ENCODE measurements at regions not wholly inside any gene's neighbourhood (a gene's known extent, or its start where the extent isn't known, plus 50 kb on each side); places are given as distances from the start of the nearest gene placed in this dataset.

- no peaks in the 10 kb centered on the region for H3K9me3 ChIP-seq (ENCODE audit: low read depth)
- H3K4me3 ChIP-seq = no peak overlapping the region
- no peak for TF ChIP-seq CTCF (IDR thresholded peaks at IDR 0.05; ENCODE audit: poor library complexity)
- TF ChIP-seq EZH2 (IDR thresholded peaks at IDR 0.05; ENCODE audit: borderline replicate concordance) = no peak
- TF ChIP-seq EZH2phosphoT487 (IDR thresholded peaks at IDR 0.05; ENCODE audit: low read depth, severe bottlenecking, unreplicated experiment) = no peak
- H3K27me3 ChIP-seq = peaks cover 3% of the 10 kb centered on the region
- no peaks in the 10 kb centered on the region for H3K36me3 ChIP-seq (replicated peaks; ENCODE audit: insufficient read depth, low read depth)
- H2AFZ ChIP-seq = no peak overlapping the region
- no peaks in the 10 kb centered on the region for H3K9me2 ChIP-seq (replicated peaks; ENCODE audit: insufficient read depth)
- 91% methylated on average over 6 of the region's 6 CpGs for WGBS (ENCODE audit: low lambda C conversion rate, missing lambda C conversion rate)
- no peaks in the 10 kb centered on the region for H3K4me1 ChIP-seq (ENCODE audit: insufficient read depth)
- H4K20me1 ChIP-seq (ENCODE audit: insufficient read depth, poor library complexity, severe bottlenecking) = no peaks in the 10 kb centered on the region
- no peak overlapping the region for H3K27ac ChIP-seq
- H3K4me2 ChIP-seq = no peak overlapping the region
- no peak for DNase-seq (ENCODE audit: low spot score)
- H3K79me2 ChIP-seq = no peaks in the 10 kb centered on the region
Measured at GRCh38 chr15:91384189-91384730, 284.2 kb downstream of the SV2B start.

GRCh38 chr15:91385311-91385710 lies 285.3 kb downstream of the SV2B start:
- Histone ChIP-seq H3K27me3 (peaks cover 3% of the 10 kb centered on the region), H3K27ac (no peak overlapping the region), H3K4me2 (no peak overlapping the region), H4K20me1 (ENCODE audit: insufficient read depth, poor library complexity, severe bottlenecking) (no peaks in the 10 kb centered on the region), H3K9me2 (replicated peaks; ENCODE audit: insufficient read depth) (no peaks in the 10 kb centered on the region), H3K79me2 (no peaks in the 10 kb centered on the region), H3K4me1 (ENCODE audit: insufficient read depth) (no peaks in the 10 kb centered on the region), H3K36me3 (replicated peaks; ENCODE audit: insufficient read depth, low read depth) (no peaks in the 10 kb centered on the region), H2AFZ (no peak overlapping the region), H3K4me3 (no peak overlapping the region), H3K9me3 (ENCODE audit: low read depth) (no peaks in the 10 kb centered on the region)
- WGBS (ENCODE audit: low lambda C conversion rate, missing lambda C conversion rate) = 44% methylated on average over 1 of the region's 1 CpG
- DNase-seq (ENCODE audit: low spot score) = no peak
- TF ChIP-seq EZH2phosphoT487 (IDR thresholded peaks at IDR 0.05; ENCODE audit: low read depth, severe bottlenecking, unreplicated experiment) (no peak), EZH2 (IDR thresholded peaks at IDR 0.05; ENCODE audit: borderline replicate concordance) (no peak), CTCF (IDR thresholded peaks at IDR 0.05; ENCODE audit: poor library complexity) (no peak)

DNA sequence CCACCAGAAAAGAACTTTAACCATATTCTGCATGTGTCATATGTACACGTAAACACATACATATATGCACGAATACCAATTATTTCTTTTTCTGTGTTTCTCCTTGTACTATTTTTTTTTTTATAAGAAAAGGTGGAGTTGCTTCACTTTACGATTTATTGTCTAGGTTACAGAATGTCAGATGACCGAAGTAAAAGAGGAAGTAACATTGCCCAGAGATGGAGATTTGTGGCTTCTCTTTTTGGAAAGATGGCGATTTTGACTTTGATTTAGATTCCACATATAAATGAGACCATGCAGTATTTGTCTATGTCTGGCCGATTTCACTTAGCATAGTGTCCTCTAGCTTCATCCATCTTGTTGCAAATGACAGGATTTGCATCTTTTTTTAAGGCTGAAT lies 293.1 kb downstream of the SV2B start:
- H2AFZ ChIP-seq = no peak overlapping the region
- DNase-seq (ENCODE audit: low spot score) = no peak
- H3K27me3 ChIP-seq = no peaks in the 10 kb centered on the region
- no peak overlapping the region for H3K4me3 ChIP-seq
- H3K9me3 ChIP-seq (ENCODE audit: low read depth) = no peaks in the 10 kb centered on the region
- no peaks in the 10 kb centered on the region for H3K4me1 ChIP-seq (ENCODE audit: insufficient read depth)
- no peaks in the 10 kb centered on the region for H4K20me1 ChIP-seq (ENCODE audit: insufficient read depth, poor library complexity, severe bottlenecking)
- no peak overlapping the region for H3K4me2 ChIP-seq
- H3K79me2 ChIP-seq = no peaks in the 10 kb centered on the region
- no peaks in the 10 kb centered on the region for H3K36me3 ChIP-seq (replicated peaks; ENCODE audit: insufficient read depth, low read depth)
- H3K27ac ChIP-seq = no peak overlapping the region
- TF ChIP-seq CTCF (IDR thresholded peaks at IDR 0.05; ENCODE audit: poor library complexity) = no peak
- no peak for TF ChIP-seq EZH2phosphoT487 (IDR thresholded peaks at IDR 0.05; ENCODE audit: low read depth, severe bottlenecking, unreplicated experiment)
- no peak for TF ChIP-seq EZH2 (IDR thresholded peaks at IDR 0.05; ENCODE audit: borderline replicate concordance)
- H3K9me2 ChIP-seq (replicated peaks; ENCODE audit: insufficient read depth) = no peaks in the 10 kb centered on the region
- 87% methylated on average over 6 of the region's 6 CpGs for WGBS (ENCODE audit: low lambda C conversion rate, missing lambda C conversion rate)

- no peaks in the 10 kb centered on the region for H4K20me1 ChIP-seq (ENCODE audit: insufficient read depth, poor library complexity, severe bottlenecking)
- H3K27me3 ChIP-seq = no peaks in the 10 kb centered on the region
- no peak overlapping the region for H3K4me2 ChIP-seq
- no peaks in the 10 kb centered on the region for H3K36me3 ChIP-seq (replicated peaks; ENCODE audit: insufficient read depth, low read depth)
- 96% methylated on average over 1 of the region's 1 CpG for WGBS (ENCODE audit: low lambda C conversion rate, missing lambda C conversion rate)
- no peaks in the 10 kb centered on the region for H3K4me1 ChIP-seq (ENCODE audit: insufficient read depth)
- no peak overlapping the region for H3K4me3 ChIP-seq
- DNase-seq (ENCODE audit: low spot score) = no peak
- TF ChIP-seq EZH2phosphoT487 (IDR thresholded peaks at IDR 0.05; ENCODE audit: low read depth, severe bottlenecking, unreplicated experiment) (no peak), CTCF (IDR thresholded peaks at IDR 0.05; ENCODE audit: poor library complexity) (no peak), EZH2 (IDR thresholded peaks at IDR 0.05; ENCODE audit: borderline replicate concordance) (no peak)
- no peaks in the 10 kb centered on the region for H3K9me2 ChIP-seq (replicated peaks; ENCODE audit: insufficient read depth)
- no peaks in the 10 kb centered on the region for H3K9me3 ChIP-seq (ENCODE audit: low read depth)
- no peaks in the 10 kb centered on the region for H3K79me2 ChIP-seq
- no peak overlapping the region for H2AFZ ChIP-seq
- no peak overlapping the region for H3K27ac ChIP-seq
Measured at GRCh38 chr15:91400481-91400880, 300.4 kb downstream of the SV2B start.

Data from hepatocyte (in vitro differentiated cells).